GM19455 (cell line): ENCODE measurements at regions not wholly inside any gene's neighbourhood (a gene's known extent, or its start where the extent isn't known, plus 50 kb on each side); places are given as distances from the start of the nearest gene placed in this dataset.

ENCODE experiments used
- ATAC-seq: cut with Tn5 transposase; IDR thresholded peaks from one replicate; pipeline ENCODE4 v1.9.1; 2021; ENCODE audit not compliant: unreplicated experiment

GRCh38 chr3:40593351-40593750, 68.6 kb downstream of the ZNF621 start:
- ATAC-seq = no peak

GRCh38 chr3:40597441-40597840, 72.7 kb downstream of the ZNF621 start:
- no peak for ATAC-seq

GRCh38 chr3:40598338-40598737, 73.6 kb downstream of the ZNF621 start:
- ATAC-seq = no peak

- no peak for ATAC-seq
Observed at GRCh38 chr3:40598962-40599361, 74.2 kb downstream of the ZNF621 start.

GRCh38 chr3:40602778-40603385, 78.1 kb downstream of the ZNF621 start:
- ATAC-seq = no peak

- ATAC-seq = no peak
Observed at GRCh38 chr3:40605960-40606359, 81.2 kb downstream of the ZNF621 start.

GRCh38 chr3:40608091-40608490, 83.3 kb downstream of the ZNF621 start:
- ATAC-seq = no peak

- ATAC-seq = no peak
Observed at GRCh38 chr3:40613306-40613705, 88.5 kb downstream of the ZNF621 start.

GRCh38 chr3:40615110-40615915, 90.6 kb downstream of the ZNF621 start:
- no peak for ATAC-seq

- no peak for ATAC-seq
Observed at GRCh38 chr3:40615918-40616819, 91.4 kb downstream of the ZNF621 start.

GRCh38 chr3:40617084-40617483, 92.3 kb downstream of the ZNF621 start:
- ATAC-seq = no peak

- no peak for ATAC-seq
Observed at GRCh38 chr3:40618158-40618557, 93.4 kb downstream of the ZNF621 start.

GRCh38 chr3:40620151-40620550, 95.4 kb downstream of the ZNF621 start:
- no peak for ATAC-seq

- no peak for ATAC-seq
Observed at GRCh38 chr3:40621252-40621651, 96.5 kb downstream of the ZNF621 start.

- ATAC-seq = peak; percentile 88
Observed at GRCh38 chr3:40623567-40623966, 98.8 kb downstream of the ZNF621 start.

- ATAC-seq = no peak
Observed at GRCh38 chr3:40624189-40624769, 99.5 kb downstream of the ZNF621 start.

GRCh38 chr3:40627095-40627494, 102.3 kb downstream of the ZNF621 start:
- no peak for ATAC-seq

GRCh38 chr3:40628984-40629383, 104.2 kb downstream of the ZNF621 start:
- ATAC-seq = no peak

- no peak for ATAC-seq
Observed at GRCh38 chr3:40631341-40631995, 106.7 kb downstream of the ZNF621 start.

- ATAC-seq = no peak
Observed at GRCh38 chr3:40637906-40638305, 113.1 kb downstream of the ZNF621 start.

- ATAC-seq = no peak
Observed at GRCh38 chr3:40639006-40639405, 114.2 kb downstream of the ZNF621 start.
